ENCODE measurements at regions not wholly inside any gene's neighbourhood (a gene's known extent, or its start where the extent isn't known, plus 50 kb on each side); places are given as distances from the start of the nearest gene placed in this dataset.

GRCh38 chr6:74467533-74468215 is 738.2 kb downstream of the COL12A1 start:
- ATAC-seq, result no peak
- TF ChIP-seq PATZ1 (CRISPR knock-in tag; IDR thresholded peaks at IDR 0.05; ENCODE audit: borderline replicate concordance) (no peak), ZNF8 (CRISPR knock-in tag; IDR thresholded peaks at IDR 0.05) (no peak), PPARA (CRISPR knock-in tag; IDR thresholded peaks at IDR 0.05; ENCODE audit: borderline replicate concordance) (no peak), ARNTL (CRISPR knock-in tag; IDR thresholded peaks at IDR 0.05; ENCODE audit: borderline replicate concordance, low read depth) (no peak), RARB (CRISPR knock-in tag; IDR thresholded peaks at IDR 0.05) (no peak), ISL1 (CRISPR knock-in tag; IDR thresholded peaks at IDR 0.05) (no peak), TCF4 (CRISPR knock-in tag; IDR thresholded peaks at IDR 0.05; ENCODE audit: borderline replicate concordance) (no peak), GLIS3 (CRISPR knock-in tag; IDR thresholded peaks at IDR 0.05) (no peak), ESRRG (CRISPR knock-in tag; IDR thresholded peaks at IDR 0.05) (no peak), ZNF565 (CRISPR knock-in tag; conservative IDR thresholded peaks at IDR 0.05; ENCODE audit: low read depth) (no peak), ZNF70 (CRISPR knock-in tag; IDR thresholded peaks at IDR 0.05) (no peak), CSDC2 (CRISPR knock-in tag; IDR thresholded peaks at IDR 0.05) (no peak), BACH2 (CRISPR knock-in tag; IDR thresholded peaks at IDR 0.05; ENCODE audit: borderline replicate concordance) (no peak)
- TF ChIP-seq, protein P1, sequence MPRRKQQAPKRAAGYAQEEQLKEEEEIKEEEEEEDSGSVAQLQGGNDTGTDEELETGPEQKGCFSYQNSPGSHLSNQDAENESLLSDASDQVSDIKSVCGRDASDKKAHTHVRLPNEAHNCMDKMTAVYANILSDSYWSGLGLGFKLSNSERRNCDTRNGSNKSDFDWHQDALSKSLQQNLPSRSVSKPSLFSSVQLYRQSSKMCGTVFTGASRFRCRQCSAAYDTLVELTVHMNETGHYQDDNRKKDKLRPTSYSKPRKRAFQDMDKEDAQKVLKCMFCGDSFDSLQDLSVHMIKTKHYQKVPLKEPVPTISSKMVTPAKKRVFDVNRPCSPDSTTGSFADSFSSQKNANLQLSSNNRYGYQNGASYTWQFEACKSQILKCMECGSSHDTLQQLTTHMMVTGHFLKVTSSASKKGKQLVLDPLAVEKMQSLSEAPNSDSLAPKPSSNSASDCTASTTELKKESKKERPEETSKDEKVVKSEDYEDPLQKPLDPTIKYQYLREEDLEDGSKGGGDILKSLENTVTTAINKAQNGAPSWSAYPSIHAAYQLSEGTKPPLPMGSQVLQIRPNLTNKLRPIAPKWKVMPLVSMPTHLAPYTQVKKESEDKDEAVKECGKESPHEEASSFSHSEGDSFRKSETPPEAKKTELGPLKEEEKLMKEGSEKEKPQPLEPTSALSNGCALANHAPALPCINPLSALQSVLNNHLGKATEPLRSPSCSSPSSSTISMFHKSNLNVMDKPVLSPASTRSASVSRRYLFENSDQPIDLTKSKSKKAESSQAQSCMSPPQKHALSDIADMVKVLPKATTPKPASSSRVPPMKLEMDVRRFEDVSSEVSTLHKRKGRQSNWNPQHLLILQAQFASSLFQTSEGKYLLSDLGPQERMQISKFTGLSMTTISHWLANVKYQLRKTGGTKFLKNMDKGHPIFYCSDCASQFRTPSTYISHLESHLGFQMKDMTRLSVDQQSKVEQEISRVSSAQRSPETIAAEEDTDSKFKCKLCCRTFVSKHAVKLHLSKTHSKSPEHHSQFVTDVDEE (CRISPR knock-in tag; IDR thresholded peaks at IDR 0.05), result no peak
- TF ChIP-seq, protein P2, sequence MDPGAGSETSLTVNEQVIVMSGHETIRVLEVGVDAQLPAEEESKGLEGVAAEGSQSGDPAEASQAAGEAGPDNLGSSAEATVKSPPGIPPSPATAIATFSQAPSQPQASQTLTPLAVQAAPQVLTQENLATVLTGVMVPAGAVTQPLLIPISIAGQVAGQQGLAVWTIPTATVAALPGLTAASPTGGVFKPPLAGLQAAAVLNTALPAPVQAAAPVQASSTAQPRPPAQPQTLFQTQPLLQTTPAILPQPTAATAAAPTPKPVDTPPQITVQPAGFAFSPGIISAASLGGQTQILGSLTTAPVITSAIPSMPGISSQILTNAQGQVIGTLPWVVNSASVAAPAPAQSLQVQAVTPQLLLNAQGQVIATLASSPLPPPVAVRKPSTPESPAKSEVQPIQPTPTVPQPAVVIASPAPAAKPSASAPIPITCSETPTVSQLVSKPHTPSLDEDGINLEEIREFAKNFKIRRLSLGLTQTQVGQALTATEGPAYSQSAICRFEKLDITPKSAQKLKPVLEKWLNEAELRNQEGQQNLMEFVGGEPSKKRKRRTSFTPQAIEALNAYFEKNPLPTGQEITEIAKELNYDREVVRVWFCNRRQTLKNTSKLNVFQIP (CRISPR knock-in tag; IDR thresholded peaks at IDR 0.05; ENCODE audit: borderline replicate concordance, low read depth), result no peak

- no peak for TF ChIP-seq RARB (CRISPR knock-in tag; IDR thresholded peaks at IDR 0.05)
- no peak for TF ChIP-seq PATZ1 (CRISPR knock-in tag; IDR thresholded peaks at IDR 0.05; ENCODE audit: borderline replicate concordance)
- no peak for TF ChIP-seq SNAI2 (CRISPR knock-in tag; IDR thresholded peaks at IDR 0.05)
- TF ChIP-seq, protein P1 (CRISPR knock-in tag; IDR thresholded peaks at IDR 0.05), result no peak
- TF ChIP-seq GLIS3 (CRISPR knock-in tag; IDR thresholded peaks at IDR 0.05), result no peak
- no peak for TF ChIP-seq ARNTL (CRISPR knock-in tag; IDR thresholded peaks at IDR 0.05; ENCODE audit: borderline replicate concordance, low read depth)
- TF ChIP-seq, protein P3, sequence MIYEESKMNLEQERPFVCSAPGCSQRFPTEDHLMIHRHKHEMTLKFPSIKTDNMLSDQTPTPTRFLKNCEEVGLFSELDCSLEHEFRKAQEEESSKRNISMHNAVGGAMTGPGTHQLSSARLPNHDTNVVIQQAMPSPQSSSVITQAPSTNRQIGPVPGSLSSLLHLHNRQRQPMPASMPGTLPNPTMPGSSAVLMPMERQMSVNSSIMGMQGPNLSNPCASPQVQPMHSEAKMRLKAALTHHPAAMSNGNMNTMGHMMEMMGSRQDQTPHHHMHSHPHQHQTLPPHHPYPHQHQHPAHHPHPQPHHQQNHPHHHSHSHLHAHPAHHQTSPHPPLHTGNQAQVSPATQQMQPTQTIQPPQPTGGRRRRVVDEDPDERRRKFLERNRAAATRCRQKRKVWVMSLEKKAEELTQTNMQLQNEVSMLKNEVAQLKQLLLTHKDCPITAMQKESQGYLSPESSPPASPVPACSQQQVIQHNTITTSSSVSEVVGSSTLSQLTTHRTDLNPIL (CRISPR knock-in tag; IDR thresholded peaks at IDR 0.05; ENCODE audit: low read depth), result no peak
- no peak for TF ChIP-seq ZNF70 (CRISPR knock-in tag; IDR thresholded peaks at IDR 0.05)
- no peak for TF ChIP-seq ZFP30 (CRISPR knock-in tag; IDR thresholded peaks at IDR 0.05)
- TF ChIP-seq PPARA (CRISPR knock-in tag; IDR thresholded peaks at IDR 0.05; ENCODE audit: borderline replicate concordance), result no peak
- TF ChIP-seq OSR1 (CRISPR knock-in tag; IDR thresholded peaks at IDR 0.05), result no peak
- no peak for TF ChIP-seq CSRNP3 (CRISPR knock-in tag; IDR thresholded peaks at IDR 0.05)
- no peak for TF ChIP-seq TCF4 (CRISPR knock-in tag; IDR thresholded peaks at IDR 0.05; ENCODE audit: borderline replicate concordance)
- no peak for TF ChIP-seq ZFP3 (CRISPR knock-in tag; IDR thresholded peaks at IDR 0.05)
- no peak for TF ChIP-seq ZC3H10 (CRISPR knock-in tag; IDR thresholded peaks at IDR 0.05)
- no peak for TF ChIP-seq ZNF8 (CRISPR knock-in tag; IDR thresholded peaks at IDR 0.05)
- ATAC-seq, result no peak
Measured at GRCh38 chr6:74466572-74466971, 739.3 kb downstream of the COL12A1 start.

Data from SK-N-SH treated with all-trans-retinoic acid at 6 μM for 48 hours (cell line).